ENCODE measurements at regions not wholly inside any gene's neighbourhood (a gene's known extent, or its start where the extent isn't known, plus 50 kb on each side); places are given as distances from the start of the nearest gene placed in this dataset.

GRCh38 chr14:35222324-35222723 is 69.9 kb upstream of the PSMA6 start:
- H3K36me3 ChIP-seq (replicated peaks; ENCODE audit: low read depth, low read length) = peaks cover 7% of the 10 kb centered on the region

DNA sequence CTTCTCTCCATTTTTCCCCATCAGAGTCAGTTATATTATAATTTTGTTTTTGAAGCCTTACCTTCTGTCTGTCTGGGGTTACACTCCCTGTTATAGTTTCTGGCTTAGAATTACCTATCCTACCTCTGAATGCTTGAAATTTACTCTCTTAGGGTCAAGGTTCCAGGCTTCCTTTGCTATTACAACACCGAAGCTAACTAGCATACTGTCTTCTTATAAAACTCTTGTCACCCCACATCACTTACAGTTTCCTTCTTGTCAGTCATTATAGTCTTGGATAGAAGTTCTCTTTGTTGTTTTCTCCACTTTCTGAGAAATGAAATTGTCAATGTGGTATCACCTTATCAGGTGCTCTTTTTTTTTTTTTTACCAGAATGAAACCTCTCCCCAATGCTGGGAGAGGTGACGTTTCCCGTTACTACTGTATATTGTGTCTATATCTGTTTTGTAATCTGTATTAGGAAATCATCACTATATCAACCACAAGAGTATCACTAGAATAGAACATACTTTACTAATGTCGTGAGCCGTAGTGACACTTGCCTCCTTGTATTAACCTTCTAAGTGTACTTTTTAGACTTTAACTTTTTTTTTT is 69.2 kb upstream of the PSMA6 start:
- Histone ChIP-seq H3K27me3 (ENCODE audit: low read depth, low read length) (no peaks in the 10 kb centered on the region), H3K4me1 (ENCODE audit: low read length) (no peaks in the 10 kb centered on the region), H3K4me3 (ENCODE audit: low read length) (no peak overlapping the region), H3K27ac (ENCODE audit: low read length) (no peak overlapping the region), H3K4me2 (ENCODE audit: low read length) (no peak overlapping the region), H3K9me3 (ENCODE audit: insufficient read depth, low read length) (no peaks in the 10 kb centered on the region), H3K79me2 (ENCODE audit: low read length) (no peaks in the 10 kb centered on the region), H2AFZ (ENCODE audit: low read depth, low read length) (no peak overlapping the region), H4K20me1 (ENCODE audit: insufficient read depth, low read length) (no peaks in the 10 kb centered on the region), H3K9ac (ENCODE audit: low read length) (no peak overlapping the region), H3K36me3 (replicated peaks; ENCODE audit: low read depth, low read length) (peaks cover 7% of the 10 kb centered on the region)
- TF ChIP-seq CTCF (IDR thresholded peaks at IDR 0.05; ENCODE audit: low read depth, low read length) = no peak
- no peak for TF ChIP-seq EZH2phosphoT487 (IDR thresholded peaks at IDR 0.05; ENCODE audit: low read depth)

More at GRCh38 chr14:35222324-35222723, 69.9 kb upstream of the PSMA6 start:
- H4K20me1 ChIP-seq (ENCODE audit: insufficient read depth, low read length) = no peaks in the 10 kb centered on the region
- no peaks in the 10 kb centered on the region for H3K9me3 ChIP-seq (ENCODE audit: insufficient read depth, low read length)
- H3K4me1 ChIP-seq (ENCODE audit: low read length) = no peaks in the 10 kb centered on the region
- no peak overlapping the region for H3K27ac ChIP-seq (ENCODE audit: low read length)
- no peak overlapping the region for H2AFZ ChIP-seq (ENCODE audit: low read depth, low read length)
- no peaks in the 10 kb centered on the region for H3K79me2 ChIP-seq (ENCODE audit: low read length)
- no peak for TF ChIP-seq CTCF (IDR thresholded peaks at IDR 0.05; ENCODE audit: low read depth, low read length)
- TF ChIP-seq EZH2phosphoT487 (IDR thresholded peaks at IDR 0.05; ENCODE audit: low read depth) = no peak
- H3K27me3 ChIP-seq (ENCODE audit: low read depth, low read length) = no peaks in the 10 kb centered on the region
- no peak overlapping the region for H3K4me3 ChIP-seq (ENCODE audit: low read length)
- H3K9ac ChIP-seq (ENCODE audit: low read length) = no peak overlapping the region
- no peak overlapping the region for H3K4me2 ChIP-seq (ENCODE audit: low read length)

DNA sequence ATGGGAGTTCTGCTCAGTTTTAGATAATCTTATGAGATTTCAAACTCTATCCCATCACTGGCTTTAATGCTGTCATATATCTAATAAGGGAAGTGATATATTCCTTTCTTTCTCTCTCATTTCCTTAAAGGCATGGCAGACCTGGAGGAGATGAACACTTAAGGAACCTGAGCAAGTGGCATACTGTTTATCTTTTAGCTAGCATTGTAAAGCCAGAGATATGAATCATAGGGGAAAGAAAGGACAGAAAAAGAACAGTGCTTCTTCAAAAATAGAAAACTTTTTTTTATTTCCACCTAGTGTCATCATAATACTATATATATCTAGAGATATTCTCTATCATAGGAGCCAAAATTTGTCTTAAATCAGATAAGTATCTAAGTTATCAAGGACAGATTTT is 68.3 kb upstream of the PSMA6 start:
- H3K4me3 ChIP-seq (ENCODE audit: low read length) = no peak overlapping the region
- no peak for TF ChIP-seq EZH2phosphoT487 (IDR thresholded peaks at IDR 0.05; ENCODE audit: low read depth)
- H3K27ac ChIP-seq (ENCODE audit: low read length) = no peak overlapping the region
- no peaks in the 10 kb centered on the region for H3K9me3 ChIP-seq (ENCODE audit: insufficient read depth, low read length)
- H2AFZ ChIP-seq (ENCODE audit: low read depth, low read length) = no peak overlapping the region
- H3K9ac ChIP-seq (ENCODE audit: low read length) = no peak overlapping the region
- H3K27me3 ChIP-seq (ENCODE audit: low read depth, low read length) = no peaks in the 10 kb centered on the region
- no peaks in the 10 kb centered on the region for H3K4me1 ChIP-seq (ENCODE audit: low read length)
- H3K4me2 ChIP-seq (ENCODE audit: low read length) = no peak overlapping the region
- H4K20me1 ChIP-seq (ENCODE audit: insufficient read depth, low read length) = no peaks in the 10 kb centered on the region
- peaks cover 7% of the 10 kb centered on the region for H3K36me3 ChIP-seq (replicated peaks; ENCODE audit: low read depth, low read length)
- no peaks in the 10 kb centered on the region for H3K79me2 ChIP-seq (ENCODE audit: low read length)

- Histone ChIP-seq H2AFZ (ENCODE audit: low read depth, low read length) (no peak overlapping the region), H3K27ac (ENCODE audit: low read length) (no peak overlapping the region), H3K4me3 (ENCODE audit: low read length) (no peak overlapping the region), H3K27me3 (ENCODE audit: low read depth, low read length) (no peaks in the 10 kb centered on the region), H3K9ac (ENCODE audit: low read length) (no peak overlapping the region), H3K36me3 (replicated peaks; ENCODE audit: low read depth, low read length) (no peaks in the 10 kb centered on the region), H3K9me3 (ENCODE audit: insufficient read depth, low read length) (no peaks in the 10 kb centered on the region), H4K20me1 (ENCODE audit: insufficient read depth, low read length) (no peaks in the 10 kb centered on the region), H3K79me2 (ENCODE audit: low read length) (no peaks in the 10 kb centered on the region), H3K4me1 (ENCODE audit: low read length) (peaks cover 1% of the 10 kb centered on the region), H3K4me2 (ENCODE audit: low read length) (no peak overlapping the region)
- TF ChIP-seq EZH2phosphoT487 (IDR thresholded peaks at IDR 0.05; ENCODE audit: low read depth) (no peak), CTCF (IDR thresholded peaks at IDR 0.05; ENCODE audit: low read depth, low read length) (no peak)
Measured at GRCh38 chr14:35224615-35225014, 67.6 kb upstream of the PSMA6 start.

Data from OCI-LY3 (cell line).